NB4 (cell line): ENCODE measurements at regions not wholly inside any gene's neighbourhood (a gene's known extent, or its start where the extent isn't known, plus 50 kb on each side); places are given as distances from the start of the nearest gene placed in this dataset.
A peak's percentile ranks its signal among the peaks of the same experiment; 100 is the strongest.
"Not testable (repeated sequence)": the region's sequence is repeated elsewhere in the genome, so short reads cannot be mapped to it uniquely, and the experiment has no call there.

ENCODE experiments used
- DNase-seq: peaks from one replicate; pipeline ENCODE4 v3.0.0; 2010; ENCODE audit warnings: low read depth
- H3K4me3 ChIP-seq: one replicate; pipeline ENCODE4 v1.5.1; 2011; ENCODE audit warnings: mild to moderate bottlenecking, low read depth, low read length, moderate library complexity
- MYC ChIP-seq: IDR thresholded peaks from 2 replicates; pipeline ENCODE4 v1.6.1; 2011; ENCODE audit warnings: low read depth, low read length
- POLR2A ChIP-seq: IDR thresholded peaks from 2 replicates; pipeline ENCODE4 v1.6.1; 2011; ENCODE audit warnings: mild to moderate bottlenecking; ENCODE audit not compliant: insufficient read length; ENCODE audit errors: extremely low read depth
- TF ChIP-seq, protein P1 (sequence below): IDR thresholded peaks from 2 replicates; pipeline ENCODE4 v1.6.1; 2011; ENCODE audit warnings: low read depth, low read length
- TF ChIP-seq, protein P2 (sequence below): IDR thresholded peaks from one replicate; pipeline ENCODE4 v1.5.1; 2012; ENCODE audit warnings: low read depth, low read length

DNA sequence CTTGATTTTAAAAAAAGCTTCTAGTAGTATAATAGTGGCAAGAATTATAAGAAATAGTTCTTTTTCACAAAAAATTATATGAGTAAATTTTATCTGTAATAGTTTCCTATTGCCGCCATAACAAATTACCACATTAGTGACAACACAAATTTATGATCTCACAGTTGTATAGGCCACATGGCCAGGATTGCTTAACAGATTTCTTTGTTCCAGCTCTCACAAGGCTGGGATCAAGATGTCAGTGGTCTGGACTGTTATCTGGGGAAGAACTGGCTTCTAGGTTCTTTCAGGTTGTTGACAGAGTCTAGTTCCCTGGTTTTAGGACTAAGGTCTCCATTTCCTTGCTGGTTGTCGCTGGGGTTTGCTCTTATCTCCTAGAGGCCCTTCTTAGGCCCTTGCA lies 236.4 kb downstream of the USP25 start:
- TF ChIP-seq, protein P1, sequence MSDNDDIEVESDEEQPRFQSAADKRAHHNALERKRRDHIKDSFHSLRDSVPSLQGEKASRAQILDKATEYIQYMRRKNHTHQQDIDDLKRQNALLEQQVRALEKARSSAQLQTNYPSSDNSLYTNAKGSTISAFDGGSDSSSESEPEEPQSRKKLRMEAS = no peak
- no peak for TF ChIP-seq MYC
- TF ChIP-seq POLR2A = no peak
- DNase-seq = no peak
- H3K4me3 ChIP-seq = no peak overlapping the region

- no peak overlapping the region for H3K4me3 ChIP-seq
- DNase-seq = no peak
- TF ChIP-seq, protein P2, sequence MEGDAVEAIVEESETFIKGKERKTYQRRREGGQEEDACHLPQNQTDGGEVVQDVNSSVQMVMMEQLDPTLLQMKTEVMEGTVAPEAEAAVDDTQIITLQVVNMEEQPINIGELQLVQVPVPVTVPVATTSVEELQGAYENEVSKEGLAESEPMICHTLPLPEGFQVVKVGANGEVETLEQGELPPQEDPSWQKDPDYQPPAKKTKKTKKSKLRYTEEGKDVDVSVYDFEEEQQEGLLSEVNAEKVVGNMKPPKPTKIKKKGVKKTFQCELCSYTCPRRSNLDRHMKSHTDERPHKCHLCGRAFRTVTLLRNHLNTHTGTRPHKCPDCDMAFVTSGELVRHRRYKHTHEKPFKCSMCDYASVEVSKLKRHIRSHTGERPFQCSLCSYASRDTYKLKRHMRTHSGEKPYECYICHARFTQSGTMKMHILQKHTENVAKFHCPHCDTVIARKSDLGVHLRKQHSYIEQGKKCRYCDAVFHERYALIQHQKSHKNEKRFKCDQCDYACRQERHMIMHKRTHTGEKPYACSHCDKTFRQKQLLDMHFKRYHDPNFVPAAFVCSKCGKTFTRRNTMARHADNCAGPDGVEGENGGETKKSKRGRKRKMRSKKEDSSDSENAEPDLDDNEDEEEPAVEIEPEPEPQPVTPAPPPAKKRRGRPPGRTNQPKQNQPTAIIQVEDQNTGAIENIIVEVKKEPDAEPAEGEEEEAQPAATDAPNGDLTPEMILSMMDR = no peak
- TF ChIP-seq, protein P1 = no peak
- TF ChIP-seq MYC = no peak
- TF ChIP-seq POLR2A = no peak
Measured at GRCh38 chr21:15966651-15967050, 236.9 kb downstream of the USP25 start.

DNA sequence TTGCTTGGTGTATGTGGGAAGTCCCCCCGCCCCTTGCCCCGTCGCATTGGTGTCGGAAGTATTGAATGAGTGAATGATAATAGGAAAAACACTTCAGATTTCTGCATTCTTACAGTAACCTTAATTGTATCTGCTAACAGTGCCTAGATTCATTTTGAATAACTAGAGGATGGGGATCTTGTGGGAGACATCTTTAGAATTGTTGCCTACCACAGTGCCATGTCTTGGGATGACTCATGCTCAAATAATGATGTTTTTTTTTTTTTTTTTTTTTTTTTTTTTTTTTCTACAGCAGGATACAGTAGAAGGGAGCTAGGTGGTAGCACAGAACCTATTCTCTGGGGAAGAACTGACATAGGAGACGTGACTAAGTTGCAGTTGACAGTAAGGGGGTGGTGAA lies 237.9 kb downstream of the USP25 start:
- no peak overlapping the region for H3K4me3 ChIP-seq
- TF ChIP-seq, protein P1 = no peak
- TF ChIP-seq MYC (no peak), POLR2A (no peak)
- TF ChIP-seq, protein P2 = no peak
- DNase-seq = no peak

GRCh38 chr21:15968776-15969310 lies 239.1 kb downstream of the USP25 start:
- DNase-seq = no peak
- no peak for TF ChIP-seq POLR2A
- TF ChIP-seq, protein P2 = no peak
- TF ChIP-seq, protein P1 = no peak
- TF ChIP-seq MYC = no peak
- H3K4me3 ChIP-seq = no peak overlapping the region

- peak; percentile 12 for DNase-seq
- TF ChIP-seq MYC = no peak
- TF ChIP-seq, protein P2 = peak; percentile 40
- H3K4me3 ChIP-seq = no peak overlapping the region
Measured at GRCh38 chr21:15976807-15977206, 247.0 kb downstream of the USP25 start.

- no peak for DNase-seq
- TF ChIP-seq MYC (no peak), POLR2A (no peak)
- TF ChIP-seq, protein P1 = no peak
- TF ChIP-seq, protein P2 = no peak
- H3K4me3 ChIP-seq = no peak overlapping the region
Measured at GRCh38 chr21:15978215-15978738, 248.5 kb downstream of the USP25 start.

DNA sequence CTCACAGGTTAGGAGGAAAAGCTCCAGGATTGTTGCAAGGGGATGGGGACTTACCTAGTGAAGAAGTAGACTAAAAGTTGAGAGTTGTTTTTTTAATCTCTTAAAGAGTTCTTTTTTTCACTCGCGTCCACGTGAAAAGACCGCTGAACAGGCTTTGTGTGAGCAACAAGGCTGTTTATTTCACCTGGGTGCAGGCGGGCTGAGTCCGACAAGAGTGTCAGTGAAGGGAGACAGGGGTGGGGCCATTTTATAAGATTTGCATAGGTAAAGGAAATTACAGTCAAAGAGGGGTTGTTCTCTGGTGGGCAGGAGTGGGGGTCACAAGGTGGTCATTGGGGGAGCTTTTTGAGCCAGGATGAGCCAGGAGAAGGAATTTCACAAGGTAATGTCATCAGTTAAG lies 249.7 kb downstream of the USP25 start:
- not testable (repeated sequence) for H3K4me3 ChIP-seq, DNase-seq
